ENCODE measurements at regions not wholly inside any gene's neighbourhood (a gene's known extent, or its start where the extent isn't known, plus 50 kb on each side); places are given as distances from the start of the nearest gene placed in this dataset.
A peak's percentile ranks its signal among the peaks of the same experiment; 100 is the strongest.

DNA sequence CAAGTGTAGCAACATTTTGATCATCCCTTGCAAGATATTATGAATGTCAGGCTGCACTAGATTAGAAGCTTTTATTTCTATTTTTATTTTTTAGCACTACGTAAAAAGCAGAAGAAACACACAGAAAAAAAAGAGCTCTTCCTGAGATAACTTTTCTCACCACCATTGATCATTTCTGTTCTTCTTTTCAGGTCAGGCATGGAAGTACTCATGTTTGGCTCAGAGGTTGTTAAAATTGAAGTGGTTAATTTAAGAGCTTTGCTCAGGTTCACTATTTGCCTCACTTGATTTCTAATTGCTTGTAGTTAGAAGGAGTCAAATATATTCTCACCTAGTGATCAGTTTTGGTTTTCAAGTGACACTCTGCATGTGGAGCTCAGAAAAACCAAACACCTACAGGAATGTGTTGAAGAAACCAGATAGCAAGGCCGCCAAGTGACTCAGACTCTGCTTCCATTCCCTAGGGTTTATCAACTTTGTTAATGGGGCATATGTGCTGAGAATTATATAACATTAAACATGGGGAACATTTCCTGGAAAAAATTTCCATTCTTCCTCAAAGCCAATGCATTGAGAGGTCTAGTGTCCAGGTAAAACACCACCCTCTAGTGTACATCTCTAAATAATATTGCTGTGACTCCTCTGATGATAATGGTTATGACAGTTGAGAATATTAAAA is 679.8 kb downstream of the CETN3 start:
- H3K79me2 ChIP-seq (replicated peaks; ENCODE audit: insufficient read depth, low read length) = no peaks in the 10 kb centered on the region
- no peak overlapping the region for H3K4me2 ChIP-seq (ENCODE audit: low read length)
- no peak overlapping the region for H3K27ac ChIP-seq (ENCODE audit: low read length)
- no peaks in the 10 kb centered on the region for H3K9me2 ChIP-seq (ENCODE audit: insufficient read depth, low read length)
- H3K27me3 ChIP-seq (ENCODE audit: insufficient read depth, low read depth, low read length) = no peaks in the 10 kb centered on the region
- no peaks in the 10 kb centered on the region for H3K9me3 ChIP-seq (ENCODE audit: low read length)
- no peak overlapping the region for H3K4me3 ChIP-seq (ENCODE audit: low read length)
- H3F3A ChIP-seq (ENCODE audit: insufficient read depth, low read length, poor library complexity, severe bottlenecking) = no peaks in the 10 kb centered on the region
- H3K36me3 ChIP-seq (ENCODE audit: insufficient read depth, low read length) = no peaks in the 10 kb centered on the region
- no peak overlapping the region for H3K9ac ChIP-seq (ENCODE audit: low read length)
- no peak overlapping the region for H2AFZ ChIP-seq (ENCODE audit: low read depth, low read length)
- H4K20me1 ChIP-seq (ENCODE audit: insufficient read depth) = no peaks in the 10 kb centered on the region
- TF ChIP-seq, protein P1, sequence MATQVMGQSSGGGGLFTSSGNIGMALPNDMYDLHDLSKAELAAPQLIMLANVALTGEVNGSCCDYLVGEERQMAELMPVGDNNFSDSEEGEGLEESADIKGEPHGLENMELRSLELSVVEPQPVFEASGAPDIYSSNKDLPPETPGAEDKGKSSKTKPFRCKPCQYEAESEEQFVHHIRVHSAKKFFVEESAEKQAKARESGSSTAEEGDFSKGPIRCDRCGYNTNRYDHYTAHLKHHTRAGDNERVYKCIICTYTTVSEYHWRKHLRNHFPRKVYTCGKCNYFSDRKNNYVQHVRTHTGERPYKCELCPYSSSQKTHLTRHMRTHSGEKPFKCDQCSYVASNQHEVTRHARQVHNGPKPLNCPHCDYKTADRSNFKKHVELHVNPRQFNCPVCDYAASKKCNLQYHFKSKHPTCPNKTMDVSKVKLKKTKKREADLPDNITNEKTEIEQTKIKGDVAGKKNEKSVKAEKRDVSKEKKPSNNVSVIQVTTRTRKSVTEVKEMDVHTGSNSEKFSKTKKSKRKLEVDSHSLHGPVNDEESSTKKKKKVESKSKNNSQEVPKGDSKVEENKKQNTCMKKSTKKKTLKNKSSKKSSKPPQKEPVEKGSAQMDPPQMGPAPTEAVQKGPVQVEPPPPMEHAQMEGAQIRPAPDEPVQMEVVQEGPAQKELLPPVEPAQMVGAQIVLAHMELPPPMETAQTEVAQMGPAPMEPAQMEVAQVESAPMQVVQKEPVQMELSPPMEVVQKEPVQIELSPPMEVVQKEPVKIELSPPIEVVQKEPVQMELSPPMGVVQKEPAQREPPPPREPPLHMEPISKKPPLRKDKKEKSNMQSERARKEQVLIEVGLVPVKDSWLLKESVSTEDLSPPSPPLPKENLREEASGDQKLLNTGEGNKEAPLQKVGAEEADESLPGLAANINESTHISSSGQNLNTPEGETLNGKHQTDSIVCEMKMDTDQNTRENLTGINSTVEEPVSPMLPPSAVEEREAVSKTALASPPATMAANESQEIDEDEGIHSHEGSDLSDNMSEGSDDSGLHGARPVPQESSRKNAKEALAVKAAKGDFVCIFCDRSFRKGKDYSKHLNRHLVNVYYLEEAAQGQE (IDR thresholded peaks at IDR 0.05; ENCODE audit: borderline replicate concordance) = no peak
- TF ChIP-seq SMC3 (conservative IDR thresholded peaks at IDR 0.05; ENCODE audit: poor library complexity) (peak; percentile 21), RAD21 (conservative IDR thresholded peaks at IDR 0.05) (peak; percentile 42)

DNA sequence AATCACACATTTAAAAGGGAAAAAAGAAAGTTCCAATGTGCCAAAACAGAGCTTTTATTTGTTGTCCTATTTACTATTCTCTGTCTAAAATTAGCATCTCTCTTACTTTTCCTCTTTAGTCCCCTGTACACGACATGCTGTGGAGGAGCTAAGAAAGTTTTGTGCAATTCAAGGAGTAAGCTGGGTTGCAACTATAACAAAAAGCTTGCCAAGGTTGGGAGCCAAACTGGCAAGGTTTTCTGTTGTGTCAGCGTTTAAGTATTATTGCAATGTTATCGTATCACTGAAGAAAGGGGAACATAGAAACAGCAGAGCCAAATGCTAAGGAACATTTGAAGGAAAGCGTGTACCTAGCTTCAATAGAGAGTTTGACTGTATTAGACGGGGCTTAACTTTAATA is 680.8 kb downstream of the CETN3 start:
- no peak overlapping the region for H3K4me2 ChIP-seq (ENCODE audit: low read length)
- H2AFZ ChIP-seq (ENCODE audit: low read depth, low read length) = no peak overlapping the region
- no peaks in the 10 kb centered on the region for H3K36me3 ChIP-seq (ENCODE audit: insufficient read depth, low read length)
- H3K27me3 ChIP-seq (ENCODE audit: insufficient read depth, low read depth, low read length) = no peaks in the 10 kb centered on the region
- H3K9me2 ChIP-seq (ENCODE audit: insufficient read depth, low read length) = no peaks in the 10 kb centered on the region
- peak overlapping the region; percentile 8 for H3K4me3 ChIP-seq (ENCODE audit: low read length)
- H3K27ac ChIP-seq (ENCODE audit: low read length) = no peak overlapping the region
- no peaks in the 10 kb centered on the region for H4K20me1 ChIP-seq (ENCODE audit: insufficient read depth)
- H3K9me3 ChIP-seq (ENCODE audit: low read length) = no peaks in the 10 kb centered on the region
- no peaks in the 10 kb centered on the region for H3F3A ChIP-seq (ENCODE audit: insufficient read depth, low read length, poor library complexity, severe bottlenecking)
- TF ChIP-seq SMC3 (conservative IDR thresholded peaks at IDR 0.05; ENCODE audit: poor library complexity) (no peak), MXI1 (conservative IDR thresholded peaks at IDR 0.05; ENCODE audit: poor library complexity, severe bottlenecking) (no peak), EZH2 (IDR thresholded peaks at IDR 0.05; ENCODE audit: borderline replicate concordance, insufficient read depth, low read length, poor library complexity, severe bottlenecking) (no peak), EP300 (conservative IDR thresholded peaks at IDR 0.05; ENCODE audit: poor library complexity, severe bottlenecking) (no peak), POLR2AphosphoS5 (IDR thresholded peaks at IDR 0.05) (no peak), TAF1 (IDR thresholded peaks at IDR 0.05; ENCODE audit: low read depth) (no peak), RAD21 (conservative IDR thresholded peaks at IDR 0.05) (no peak)
- TF ChIP-seq, protein P1 (IDR thresholded peaks at IDR 0.05; ENCODE audit: borderline replicate concordance) = no peak
- TF ChIP-seq, protein P2, sequence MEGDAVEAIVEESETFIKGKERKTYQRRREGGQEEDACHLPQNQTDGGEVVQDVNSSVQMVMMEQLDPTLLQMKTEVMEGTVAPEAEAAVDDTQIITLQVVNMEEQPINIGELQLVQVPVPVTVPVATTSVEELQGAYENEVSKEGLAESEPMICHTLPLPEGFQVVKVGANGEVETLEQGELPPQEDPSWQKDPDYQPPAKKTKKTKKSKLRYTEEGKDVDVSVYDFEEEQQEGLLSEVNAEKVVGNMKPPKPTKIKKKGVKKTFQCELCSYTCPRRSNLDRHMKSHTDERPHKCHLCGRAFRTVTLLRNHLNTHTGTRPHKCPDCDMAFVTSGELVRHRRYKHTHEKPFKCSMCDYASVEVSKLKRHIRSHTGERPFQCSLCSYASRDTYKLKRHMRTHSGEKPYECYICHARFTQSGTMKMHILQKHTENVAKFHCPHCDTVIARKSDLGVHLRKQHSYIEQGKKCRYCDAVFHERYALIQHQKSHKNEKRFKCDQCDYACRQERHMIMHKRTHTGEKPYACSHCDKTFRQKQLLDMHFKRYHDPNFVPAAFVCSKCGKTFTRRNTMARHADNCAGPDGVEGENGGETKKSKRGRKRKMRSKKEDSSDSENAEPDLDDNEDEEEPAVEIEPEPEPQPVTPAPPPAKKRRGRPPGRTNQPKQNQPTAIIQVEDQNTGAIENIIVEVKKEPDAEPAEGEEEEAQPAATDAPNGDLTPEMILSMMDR (IDR thresholded peaks at IDR 0.05; ENCODE audit: poor library complexity, severe bottlenecking) = no peak
- H3K79me2 ChIP-seq (replicated peaks; ENCODE audit: insufficient read depth, low read length) = no peaks in the 10 kb centered on the region
- no peak overlapping the region for H3K9ac ChIP-seq (ENCODE audit: low read length)

Data from neural cell (in vitro differentiated cells).